IPS-20b (cell line): ENCODE measurements at regions not wholly inside any gene's neighbourhood (a gene's known extent, or its start where the extent isn't known, plus 50 kb on each side); places are given as distances from the start of the nearest gene placed in this dataset.

Experiments used
- H3K27ac ChIP-seq: one replicate; pipeline ENCODE4 v1.5.1; 2013; ENCODE audit warnings: low read length
- H3K27me3 ChIP-seq: 2 replicates; pipeline ENCODE4 v1.6.1; 2013; ENCODE audit warnings: mild to moderate bottlenecking, low read length, inconsistent platforms; ENCODE audit not compliant: insufficient read depth
- H3K36me3 ChIP-seq: 2 replicates; pipeline ENCODE4 v1.6.1; 2013; ENCODE audit warnings: low read depth, mild to moderate bottlenecking, inconsistent platforms, low read length, moderate library complexity; ENCODE audit not compliant: insufficient read depth
- H3K4me1 ChIP-seq: 2 replicates; pipeline ENCODE4 v1.6.1; 2013; ENCODE audit warnings: mild to moderate bottlenecking, control low read depth, inconsistent platforms, low read length, moderate library complexity; ENCODE audit not compliant: insufficient read depth
- H3K4me3 ChIP-seq: 2 replicates; pipeline ENCODE4 v1.5.1; 2013; ENCODE audit warnings: mild to moderate bottlenecking, low read length, inconsistent platforms
- H3K9ac ChIP-seq: 2 replicates; pipeline ENCODE4 v1.6.1; 2013; ENCODE audit warnings: low read depth, mild to moderate bottlenecking, inconsistent platforms, low read length, moderate library complexity
- H3K9me3 ChIP-seq: 2 replicates; pipeline ENCODE4 v1.6.1; 2013; ENCODE audit warnings: mild to moderate bottlenecking, low read depth, low read length, inconsistent platforms; ENCODE audit not compliant: insufficient read depth

DNA sequence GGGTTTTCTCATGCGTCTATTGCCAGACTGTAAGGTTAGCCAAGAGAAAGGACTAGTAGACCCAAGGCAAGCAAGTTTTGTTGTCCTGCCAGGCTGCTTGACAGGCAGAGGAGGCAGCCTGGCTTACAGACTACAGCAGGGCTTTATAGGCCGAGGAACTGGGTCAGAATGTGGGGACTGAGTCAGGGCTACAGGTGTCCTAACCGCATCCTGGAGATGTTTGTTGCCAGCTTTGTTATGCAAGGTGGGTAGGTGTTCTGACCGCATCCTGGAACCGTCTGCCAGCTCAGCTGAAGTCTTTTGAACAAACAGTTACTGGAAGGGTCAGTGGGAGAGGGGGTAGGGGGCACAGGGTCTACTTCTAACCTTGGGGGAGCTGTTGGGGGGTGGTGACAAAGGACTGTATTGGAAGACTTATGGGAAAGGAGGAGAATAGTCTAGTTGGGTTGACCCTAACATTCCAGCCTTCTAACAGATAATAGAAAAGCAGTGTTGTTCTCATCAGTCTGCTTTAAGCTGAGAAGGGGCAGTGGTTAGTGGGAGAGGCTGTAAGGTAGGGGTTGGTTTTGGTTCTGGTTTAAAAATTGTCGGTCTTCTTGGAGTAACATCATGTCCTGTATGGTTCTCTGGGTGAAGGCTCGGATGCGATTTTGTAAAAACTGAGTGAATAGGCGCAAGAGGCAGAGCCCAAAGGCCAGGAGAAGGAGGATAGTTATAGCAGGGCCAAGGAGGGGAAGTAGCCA is 913.8 kb upstream of the SLITRK5 start:
- peaks cover 10% of the 10 kb centered on the region for H3K4me1 ChIP-seq
- H3K9ac ChIP-seq = no peak overlapping the region
- no peak overlapping the region for H3K27ac ChIP-seq
- no peaks in the 10 kb centered on the region for H3K27me3 ChIP-seq
- H3K36me3 ChIP-seq = no peaks in the 10 kb centered on the region
- H3K9me3 ChIP-seq = no peaks in the 10 kb centered on the region
- H3K4me3 ChIP-seq = no peak overlapping the region

GRCh38 chr13:86758116-86758515 is 913.1 kb upstream of the SLITRK5 start:
- Histone ChIP-seq H3K4me3 (no peak overlapping the region), H3K4me1 (peaks cover 10% of the 10 kb centered on the region), H3K27ac (no peak overlapping the region), H3K27me3 (no peaks in the 10 kb centered on the region), H3K36me3 (no peaks in the 10 kb centered on the region), H3K9me3 (no peaks in the 10 kb centered on the region), H3K9ac (no peak overlapping the region)

DNA sequence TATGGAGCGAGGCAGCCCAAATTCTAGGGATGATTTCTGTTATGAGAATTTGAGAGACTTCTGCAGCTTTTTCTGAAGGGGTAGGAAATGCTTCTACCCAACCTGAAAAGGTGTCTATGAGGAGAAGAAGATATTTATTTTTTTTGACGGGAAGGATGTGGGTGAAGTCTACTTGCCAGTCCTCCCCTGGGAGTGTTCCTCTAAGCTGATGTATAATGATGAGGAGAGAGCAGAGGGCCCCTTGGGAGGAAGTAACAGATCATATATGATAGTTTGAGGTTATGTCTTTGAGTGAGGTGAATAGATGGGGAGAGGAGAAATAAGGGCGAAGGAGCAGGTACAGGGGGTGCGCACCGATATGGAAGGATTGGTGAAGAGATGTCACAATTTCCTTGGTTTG is 910.6 kb upstream of the SLITRK5 start:
- no peaks in the 10 kb centered on the region for H3K27me3 ChIP-seq
- H3K9me3 ChIP-seq = no peaks in the 10 kb centered on the region; the same call in 1 of the 2 replicates
- H3K9ac ChIP-seq = no peak overlapping the region
- peaks cover 10% of the 10 kb centered on the region for H3K4me1 ChIP-seq
- no peak overlapping the region for H3K27ac ChIP-seq
- no peak overlapping the region for H3K4me3 ChIP-seq
- H3K36me3 ChIP-seq = no peaks in the 10 kb centered on the region

GRCh38 chr13:86765462-86765861 is 905.7 kb upstream of the SLITRK5 start:
- Histone ChIP-seq H3K36me3 (no peaks in the 10 kb centered on the region), H3K4me3 (no peak overlapping the region), H3K9ac (no peak overlapping the region), H3K27me3 (no peaks in the 10 kb centered on the region), H3K27ac (no peak overlapping the region), H3K4me1 (no peaks in the 10 kb centered on the region), H3K9me3 (no peaks in the 10 kb centered on the region; the same call in 1 of the 2 replicates)

- Histone ChIP-seq H3K36me3 (no peaks in the 10 kb centered on the region), H3K9ac (no peak overlapping the region), H3K27me3 (no peaks in the 10 kb centered on the region), H3K4me1 (no peaks in the 10 kb centered on the region), H3K27ac (no peak overlapping the region), H3K4me3 (no peak overlapping the region), H3K9me3 (peaks cover 7% of the 10 kb centered on the region; the same call in 1 of the 2 replicates)
Observed at GRCh38 chr13:86788616-86789015, 882.6 kb upstream of the SLITRK5 start.

DNA sequence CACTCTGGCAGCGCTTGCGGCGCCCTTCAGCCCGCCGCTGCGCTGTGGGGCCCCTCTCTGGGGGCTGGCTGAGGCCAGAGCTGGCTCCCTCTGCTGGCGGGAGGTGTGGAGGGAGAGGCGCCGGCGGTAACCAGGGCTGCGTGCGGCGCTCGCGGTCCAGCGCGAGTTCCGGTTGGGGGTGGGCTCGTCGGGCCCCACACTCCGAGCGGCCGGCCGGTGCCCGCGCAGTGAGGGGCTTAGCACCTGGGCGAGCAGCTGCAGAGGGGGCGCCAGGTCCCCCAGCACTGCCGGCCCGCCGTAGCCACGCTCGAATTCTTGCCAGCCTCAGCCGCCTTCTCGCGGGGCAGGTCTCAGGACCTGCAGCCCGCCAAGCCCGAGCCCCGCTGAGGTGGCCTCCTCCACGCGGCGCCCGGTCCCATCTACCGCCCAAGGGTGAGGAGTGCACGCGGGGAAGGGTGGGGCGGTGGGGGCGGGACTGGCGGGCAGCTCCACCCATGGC is 879.0 kb upstream of the SLITRK5 start:
- H3K27me3 ChIP-seq = no peaks in the 10 kb centered on the region
- H3K27ac ChIP-seq = no peak overlapping the region
- H3K4me3 ChIP-seq = no peak overlapping the region
- H3K9me3 ChIP-seq = peaks cover 7% of the 10 kb centered on the region; the same call in 1 of the 2 replicates
- no peaks in the 10 kb centered on the region for H3K36me3 ChIP-seq
- no peak overlapping the region for H3K9ac ChIP-seq
- H3K4me1 ChIP-seq = no peaks in the 10 kb centered on the region

- no peak overlapping the region for H3K4me3 ChIP-seq
- H3K27ac ChIP-seq = no peak overlapping the region
- H3K9ac ChIP-seq = no peak overlapping the region
- no peaks in the 10 kb centered on the region for H3K27me3 ChIP-seq
- peaks cover 21% of the 10 kb centered on the region for H3K9me3 ChIP-seq
- no peaks in the 10 kb centered on the region for H3K36me3 ChIP-seq
- H3K4me1 ChIP-seq = no peaks in the 10 kb centered on the region
Observed at GRCh38 chr13:86795858-86796257, 875.3 kb upstream of the SLITRK5 start.

- Histone ChIP-seq H3K9me3 (no peaks in the 10 kb centered on the region), H3K9ac (no peak overlapping the region), H3K36me3 (no peaks in the 10 kb centered on the region), H3K4me1 (no peaks in the 10 kb centered on the region), H3K4me3 (no peak overlapping the region), H3K27me3 (no peaks in the 10 kb centered on the region), H3K27ac (no peak overlapping the region)
Observed at GRCh38 chr13:86810361-86810760, 860.8 kb upstream of the SLITRK5 start.

DNA sequence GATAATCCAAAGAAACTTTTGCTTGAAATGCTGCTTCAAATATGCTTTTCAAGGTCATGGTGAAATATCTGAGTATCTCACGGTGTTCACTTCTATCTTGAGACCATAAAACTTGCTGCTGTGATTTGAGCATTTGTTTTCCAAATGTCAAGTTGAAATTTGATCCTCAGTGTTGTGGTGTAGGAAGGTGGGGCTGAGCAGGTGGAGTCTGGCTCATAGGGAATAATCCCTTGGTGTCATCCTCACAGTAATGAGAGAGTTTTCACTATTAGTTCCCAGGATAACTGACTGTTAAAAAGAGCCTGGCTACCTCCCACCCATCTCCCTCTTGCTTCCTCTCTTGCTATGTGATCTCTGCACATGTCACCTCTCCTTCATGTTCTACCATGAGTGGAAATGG is 858.0 kb upstream of the SLITRK5 start:
- H3K27me3 ChIP-seq = no peaks in the 10 kb centered on the region
- no peak overlapping the region for H3K9ac ChIP-seq
- no peaks in the 10 kb centered on the region for H3K4me1 ChIP-seq
- no peak overlapping the region for H3K4me3 ChIP-seq
- no peaks in the 10 kb centered on the region for H3K9me3 ChIP-seq
- H3K27ac ChIP-seq = no peak overlapping the region
- H3K36me3 ChIP-seq = no peaks in the 10 kb centered on the region

- no peaks in the 10 kb centered on the region for H3K4me1 ChIP-seq
- H3K4me3 ChIP-seq = no peak overlapping the region
Observed at GRCh38 chr13:86825410-86825809, 845.8 kb upstream of the SLITRK5 start.

GRCh38 chr13:86826232-86826631 is 844.9 kb upstream of the SLITRK5 start:
- Histone ChIP-seq H3K4me1 (no peaks in the 10 kb centered on the region), H3K27me3 (no peaks in the 10 kb centered on the region), H3K9me3 (no peaks in the 10 kb centered on the region), H3K4me3 (no peak overlapping the region), H3K36me3 (no peaks in the 10 kb centered on the region), H3K27ac (no peak overlapping the region), H3K9ac (no peak overlapping the region)

More at GRCh38 chr13:86825410-86825809, 845.8 kb upstream of the SLITRK5 start:
- Histone ChIP-seq H3K36me3 (no peaks in the 10 kb centered on the region), H3K9ac (no peak overlapping the region), H3K9me3 (no peaks in the 10 kb centered on the region), H3K27me3 (no peaks in the 10 kb centered on the region), H3K27ac (no peak overlapping the region)

DNA sequence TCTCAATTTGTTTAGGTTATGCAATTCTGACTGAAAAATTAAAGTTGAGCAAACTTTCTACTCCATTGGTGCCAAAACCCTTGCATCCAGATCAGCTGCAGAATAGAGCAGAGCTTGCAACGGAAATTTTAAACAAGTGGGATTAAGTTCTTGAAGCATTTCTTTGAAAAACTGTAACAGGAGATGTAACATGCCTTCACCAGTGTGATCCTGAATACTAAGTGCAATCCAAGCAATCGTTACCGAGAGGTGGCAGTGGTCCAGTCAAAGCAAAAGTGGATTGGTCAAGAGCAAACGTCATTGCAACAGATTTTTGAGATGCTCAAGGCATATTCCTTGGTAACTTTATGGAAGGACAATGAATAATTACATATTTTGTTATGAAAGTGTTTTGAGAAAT is 841.1 kb upstream of the SLITRK5 start:
- Histone ChIP-seq H3K4me1 (no peaks in the 10 kb centered on the region), H3K9me3 (no peaks in the 10 kb centered on the region), H3K36me3 (no peaks in the 10 kb centered on the region), H3K4me3 (no peak overlapping the region), H3K9ac (no peak overlapping the region), H3K27ac (no peak overlapping the region), H3K27me3 (no peaks in the 10 kb centered on the region)
